ENCODE measurements at regions not wholly inside any gene's neighbourhood (a gene's known extent, or its start where the extent isn't known, plus 50 kb on each side); places are given as distances from the start of the nearest gene placed in this dataset.

- H2AFZ ChIP-seq, result no peak overlapping the region
- TF ChIP-seq, protein P1, sequence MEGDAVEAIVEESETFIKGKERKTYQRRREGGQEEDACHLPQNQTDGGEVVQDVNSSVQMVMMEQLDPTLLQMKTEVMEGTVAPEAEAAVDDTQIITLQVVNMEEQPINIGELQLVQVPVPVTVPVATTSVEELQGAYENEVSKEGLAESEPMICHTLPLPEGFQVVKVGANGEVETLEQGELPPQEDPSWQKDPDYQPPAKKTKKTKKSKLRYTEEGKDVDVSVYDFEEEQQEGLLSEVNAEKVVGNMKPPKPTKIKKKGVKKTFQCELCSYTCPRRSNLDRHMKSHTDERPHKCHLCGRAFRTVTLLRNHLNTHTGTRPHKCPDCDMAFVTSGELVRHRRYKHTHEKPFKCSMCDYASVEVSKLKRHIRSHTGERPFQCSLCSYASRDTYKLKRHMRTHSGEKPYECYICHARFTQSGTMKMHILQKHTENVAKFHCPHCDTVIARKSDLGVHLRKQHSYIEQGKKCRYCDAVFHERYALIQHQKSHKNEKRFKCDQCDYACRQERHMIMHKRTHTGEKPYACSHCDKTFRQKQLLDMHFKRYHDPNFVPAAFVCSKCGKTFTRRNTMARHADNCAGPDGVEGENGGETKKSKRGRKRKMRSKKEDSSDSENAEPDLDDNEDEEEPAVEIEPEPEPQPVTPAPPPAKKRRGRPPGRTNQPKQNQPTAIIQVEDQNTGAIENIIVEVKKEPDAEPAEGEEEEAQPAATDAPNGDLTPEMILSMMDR (IDR thresholded peaks at IDR 0.05), result no peak
- H3K79me2 ChIP-seq, result no peaks in the 10 kb centered on the region
- H3K4me1 ChIP-seq, result no peaks in the 10 kb centered on the region
- no peak overlapping the region for H3K4me2 ChIP-seq (ENCODE audit: low read length)
- H3K36me3 ChIP-seq (ENCODE audit: control insufficient read depth, insufficient read depth, low read length), result no peaks in the 10 kb centered on the region
- H3K9me3 ChIP-seq (ENCODE audit: control insufficient read depth, low read length), result no peaks in the 10 kb centered on the region
- no peak overlapping the region for H3K4me3 ChIP-seq (ENCODE audit: low read depth, low read length)
- no peak overlapping the region for H3K9ac ChIP-seq
- H3K27me3 ChIP-seq (ENCODE audit: control insufficient read depth, insufficient read depth, low read length), result no peaks in the 10 kb centered on the region
- H3K27ac ChIP-seq, result no peak overlapping the region
Observed at GRCh38 chr13:87057807-87058520, 613.2 kb upstream of the SLITRK5 start.

- no peaks in the 10 kb centered on the region for H3K27me3 ChIP-seq (ENCODE audit: control insufficient read depth, insufficient read depth, low read length)
- no peak overlapping the region for H3K4me3 ChIP-seq (ENCODE audit: low read depth, low read length)
- no peaks in the 10 kb centered on the region for H3K79me2 ChIP-seq
- H3K36me3 ChIP-seq (ENCODE audit: control insufficient read depth, insufficient read depth, low read length), result no peaks in the 10 kb centered on the region
- TF ChIP-seq, protein P1 (IDR thresholded peaks at IDR 0.05), result no peak
- no peak overlapping the region for H2AFZ ChIP-seq
- no peaks in the 10 kb centered on the region for H3K9me3 ChIP-seq (ENCODE audit: control insufficient read depth, low read length)
- no peak overlapping the region for H3K9ac ChIP-seq
- no peak overlapping the region for H3K27ac ChIP-seq
- H3K4me2 ChIP-seq (ENCODE audit: low read length), result no peak overlapping the region
- no peaks in the 10 kb centered on the region for H3K4me1 ChIP-seq
Observed at GRCh38 chr13:87058786-87059329, 612.3 kb upstream of the SLITRK5 start.

GRCh38 chr13:87078947-87079795 is 592.0 kb upstream of the SLITRK5 start:
- Histone ChIP-seq H3K4me1 (no peaks in the 10 kb centered on the region), H3K79me2 (no peaks in the 10 kb centered on the region), H3K36me3 (ENCODE audit: control insufficient read depth, insufficient read depth, low read length) (no peaks in the 10 kb centered on the region), H3K9me3 (ENCODE audit: control insufficient read depth, low read length) (no peaks in the 10 kb centered on the region), H3K4me3 (ENCODE audit: low read depth, low read length) (no peak overlapping the region), H3K27me3 (ENCODE audit: control insufficient read depth, insufficient read depth, low read length) (no peaks in the 10 kb centered on the region), H3K27ac (no peak overlapping the region), H2AFZ (no peak overlapping the region), H3K9ac (no peak overlapping the region), H3K4me2 (ENCODE audit: low read length) (no peak overlapping the region)
- TF ChIP-seq, protein P1 (IDR thresholded peaks at IDR 0.05), result no peak

DNA sequence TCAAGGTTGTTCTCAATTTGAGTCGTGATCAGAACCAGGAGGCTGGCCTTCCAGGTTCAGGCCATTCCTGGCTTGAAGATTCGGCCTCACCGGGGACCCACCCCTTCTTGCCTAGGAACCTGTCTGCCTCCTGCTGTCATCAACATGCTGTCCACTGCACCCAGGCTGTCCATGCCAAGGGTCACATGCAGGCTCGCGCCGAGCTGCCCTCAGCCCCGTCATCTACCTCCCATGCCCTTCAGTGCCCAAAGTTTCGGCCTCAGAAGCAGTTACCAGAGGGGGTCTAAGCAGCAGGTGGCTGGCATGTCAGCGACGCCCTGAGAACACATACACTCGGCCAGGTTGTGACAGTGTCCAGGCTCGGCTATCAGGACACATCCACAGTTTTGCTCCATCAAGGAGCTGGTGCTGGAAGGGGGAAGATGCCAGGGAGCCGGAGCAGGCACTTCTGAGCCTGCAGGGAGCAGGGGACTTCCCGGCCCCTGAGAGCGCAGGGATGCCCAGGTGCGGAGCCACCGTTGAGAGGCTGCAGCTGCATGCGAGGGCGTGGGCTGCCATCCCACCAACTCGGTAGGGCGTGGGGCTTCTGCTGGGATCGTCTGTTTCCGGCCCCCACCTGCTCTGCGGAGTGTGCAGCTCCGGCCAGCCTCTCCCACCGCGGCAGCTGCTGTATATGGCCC is 590.9 kb upstream of the SLITRK5 start:
- Histone ChIP-seq H3K4me3 (ENCODE audit: low read depth, low read length) (no peak overlapping the region), H2AFZ (no peak overlapping the region), H3K27me3 (ENCODE audit: control insufficient read depth, insufficient read depth, low read length) (no peaks in the 10 kb centered on the region), H3K9me3 (ENCODE audit: control insufficient read depth, low read length) (no peaks in the 10 kb centered on the region), H3K9ac (no peak overlapping the region), H3K4me2 (ENCODE audit: low read length) (no peak overlapping the region), H3K79me2 (no peaks in the 10 kb centered on the region), H3K27ac (no peak overlapping the region), H3K4me1 (no peaks in the 10 kb centered on the region), H3K36me3 (ENCODE audit: control insufficient read depth, insufficient read depth, low read length) (no peaks in the 10 kb centered on the region)
- TF ChIP-seq, protein P1 (IDR thresholded peaks at IDR 0.05), result no peak

Measured in parathyroid adenoma (tissue), 2 donors.